ENCODE measurements at regions not wholly inside any gene's neighbourhood (a gene's known extent, or its start where the extent isn't known, plus 50 kb on each side); places are given as distances from the start of the nearest gene placed in this dataset.

DNA sequence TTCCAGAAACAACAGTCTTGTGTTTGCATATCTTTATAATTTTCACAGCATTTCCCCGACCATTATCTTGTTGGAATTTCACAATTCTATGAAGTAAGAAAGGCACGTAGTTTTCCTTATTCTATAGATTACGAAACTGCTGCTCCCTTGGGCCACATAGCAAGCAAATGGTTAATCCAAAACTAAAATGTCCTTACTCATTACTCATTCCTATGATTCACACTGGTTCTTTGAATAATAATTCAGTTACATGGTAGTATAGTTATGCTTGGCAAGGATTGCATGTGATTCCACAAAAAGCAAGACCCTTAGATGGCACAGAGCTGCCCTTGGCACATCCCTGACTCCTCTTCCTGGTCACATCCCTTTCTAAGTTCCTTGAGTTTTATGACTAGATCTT is 51.2 kb downstream of the OR13H1 start:
- POLR2A ChIA-PET, result no interaction called here
- TF ChIP-seq BCL11B (tag by site-specific recombination; IDR thresholded peaks at IDR 0.05; ENCODE audit: low read depth) (no peak), ZNF132 (tag by site-specific recombination; IDR thresholded peaks at IDR 0.05; ENCODE audit: borderline replicate concordance) (no peak), ZNF302 (tag by site-specific recombination; IDR thresholded peaks at IDR 0.05; ENCODE audit: low read depth) (no peak), ZNF274 (IDR thresholded peaks at IDR 0.05; ENCODE audit: low read length) (no peak), ZNF274 (tag by site-specific recombination; IDR thresholded peaks at IDR 0.05; ENCODE audit: borderline replicate concordance) (no peak)
- CTCF ChIA-PET, result no interaction called here
- Histone ChIP-seq H3K27ac (ENCODE audit: extremely low read depth, low read depth, low read length) (no peak overlapping the region), H3K9me3 (ENCODE audit: control insufficient read depth, insufficient read depth, low read depth, low read length) (0 out of 2 replicates have a peak, but pooled peaks cover 2% of the 10 kb centered on the region), H3K36me3 (ENCODE audit: control insufficient read depth in 2 of 2, insufficient read depth in 1 of 2, low read length in 2 of 2) (no peaks in the 10 kb centered on the region), H3K4me3 (ENCODE audit: low read depth, low read length) (no peak overlapping the region), H3K4me1 (ENCODE audit: control insufficient read depth, insufficient read depth, low read length) (no peaks in the 10 kb centered on the region)

DNA sequence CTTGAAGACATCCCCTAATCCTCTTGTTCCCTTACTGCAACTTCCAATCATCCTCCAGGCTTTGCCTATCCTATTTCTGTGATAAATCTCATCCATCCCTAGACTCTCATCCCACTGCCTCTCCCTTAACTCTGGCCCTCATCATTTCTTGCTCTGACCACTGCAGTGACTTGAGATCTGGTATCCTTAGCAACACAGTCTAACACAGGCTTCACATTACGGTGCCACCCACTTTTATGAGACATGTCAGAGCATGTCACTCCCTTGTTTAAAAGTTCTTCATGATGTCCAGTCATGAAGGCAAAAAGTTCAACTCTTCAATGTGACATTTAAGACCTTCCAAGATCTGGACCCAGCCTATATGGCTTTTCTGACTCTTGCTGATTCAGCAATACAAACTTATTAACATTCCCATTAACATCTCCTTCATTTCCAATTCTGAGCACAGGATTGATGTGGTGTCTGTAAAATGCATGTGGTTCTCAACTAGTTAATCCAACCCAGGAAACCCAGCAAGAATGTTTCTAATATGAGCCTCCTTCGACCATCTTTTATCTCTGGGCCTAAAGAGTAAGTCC is 64.0 kb downstream of the OR13H1 start:
- Histone ChIP-seq H3K9me3 (ENCODE audit: control insufficient read depth, insufficient read depth, low read depth, low read length) (no peaks in the 10 kb centered on the region), H3K27ac (ENCODE audit: extremely low read depth, low read depth, low read length) (no peak overlapping the region), H3K4me1 (ENCODE audit: control insufficient read depth, insufficient read depth, low read length) (no peaks in the 10 kb centered on the region), H3K4me3 (ENCODE audit: low read depth, low read length) (no peak overlapping the region), H3K36me3 (ENCODE audit: control insufficient read depth in 2 of 2, insufficient read depth in 1 of 2, low read length in 2 of 2) (no peaks in the 10 kb centered on the region)
- ChIA-PET CTCF (no interaction called here), POLR2A (no interaction called here)
- TF ChIP-seq KLF1 (tag by site-specific recombination; IDR thresholded peaks at IDR 0.05) (no peak), BCL11B (tag by site-specific recombination; IDR thresholded peaks at IDR 0.05; ENCODE audit: low read depth) (no peak)

DNA sequence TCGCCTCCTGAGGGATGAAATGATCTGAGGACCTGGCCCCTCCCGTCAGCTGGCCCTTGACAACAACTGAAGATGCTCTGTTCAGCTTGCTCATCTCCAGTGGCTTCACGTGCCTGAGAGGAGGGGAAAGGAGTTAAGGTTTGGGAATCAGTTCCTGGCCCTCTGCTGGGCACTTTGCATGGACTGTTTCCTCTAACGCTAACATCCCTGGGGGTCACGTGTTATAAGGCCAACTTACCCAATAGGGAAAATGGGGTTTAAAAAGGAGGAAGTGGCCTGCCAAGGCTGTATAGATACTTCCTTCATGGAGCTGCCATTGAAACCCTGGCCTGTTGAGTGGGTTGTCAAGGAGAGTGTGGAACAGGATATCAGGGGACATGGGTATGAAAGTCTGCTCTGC is 65.6 kb downstream of the OR13H1 start:
- ChIA-PET CTCF (no interaction called here), POLR2A (no interaction called here)
- Histone ChIP-seq H3K36me3 (ENCODE audit: control insufficient read depth in 2 of 2, insufficient read depth in 1 of 2, low read length in 2 of 2) (no peaks in the 10 kb centered on the region), H3K4me1 (ENCODE audit: control insufficient read depth, insufficient read depth, low read length) (no peaks in the 10 kb centered on the region), H3K9me3 (ENCODE audit: control insufficient read depth, insufficient read depth, low read depth, low read length) (no peaks in the 10 kb centered on the region), H3K27ac (ENCODE audit: extremely low read depth, low read depth, low read length) (no peak overlapping the region), H3K4me3 (ENCODE audit: low read depth, low read length) (no peak overlapping the region)
- TF ChIP-seq, protein P1, sequence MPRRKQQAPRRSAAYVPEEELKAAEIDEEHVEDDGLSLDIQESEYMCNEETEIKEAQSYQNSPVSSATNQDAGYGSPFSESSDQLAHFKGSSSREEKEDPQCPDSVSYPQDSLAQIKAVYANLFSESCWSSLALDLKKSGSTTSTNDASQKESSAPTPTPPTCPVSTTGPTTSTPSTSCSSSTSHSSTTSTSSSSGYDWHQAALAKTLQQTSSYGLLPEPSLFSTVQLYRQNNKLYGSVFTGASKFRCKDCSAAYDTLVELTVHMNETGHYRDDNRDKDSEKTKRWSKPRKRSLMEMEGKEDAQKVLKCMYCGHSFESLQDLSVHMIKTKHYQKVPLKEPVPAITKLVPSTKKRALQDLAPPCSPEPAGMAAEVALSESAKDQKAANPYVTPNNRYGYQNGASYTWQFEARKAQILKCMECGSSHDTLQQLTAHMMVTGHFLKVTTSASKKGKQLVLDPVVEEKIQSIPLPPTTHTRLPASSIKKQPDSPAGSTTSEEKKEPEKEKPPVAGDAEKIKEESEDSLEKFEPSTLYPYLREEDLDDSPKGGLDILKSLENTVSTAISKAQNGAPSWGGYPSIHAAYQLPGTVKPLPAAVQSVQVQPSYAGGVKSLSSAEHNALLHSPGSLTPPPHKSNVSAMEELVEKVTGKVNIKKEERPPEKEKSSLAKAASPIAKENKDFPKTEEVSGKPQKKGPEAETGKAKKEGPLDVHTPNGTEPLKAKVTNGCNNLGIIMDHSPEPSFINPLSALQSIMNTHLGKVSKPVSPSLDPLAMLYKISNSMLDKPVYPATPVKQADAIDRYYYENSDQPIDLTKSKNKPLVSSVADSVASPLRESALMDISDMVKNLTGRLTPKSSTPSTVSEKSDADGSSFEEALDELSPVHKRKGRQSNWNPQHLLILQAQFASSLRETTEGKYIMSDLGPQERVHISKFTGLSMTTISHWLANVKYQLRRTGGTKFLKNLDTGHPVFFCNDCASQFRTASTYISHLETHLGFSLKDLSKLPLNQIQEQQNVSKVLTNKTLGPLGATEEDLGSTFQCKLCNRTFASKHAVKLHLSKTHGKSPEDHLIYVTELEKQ (tag by site-specific recombination; IDR thresholded peaks at IDR 0.05; ENCODE audit: borderline replicate concordance), result no peak
- no peak for TF ChIP-seq ZNF37A (tag by site-specific recombination; IDR thresholded peaks at IDR 0.05)
- TF ChIP-seq HOXA7 (CRISPR knock-in tag; IDR thresholded peaks at IDR 0.05; ENCODE audit: borderline replicate concordance), result no peak
- TF ChIP-seq ZNF677 (tag by site-specific recombination; IDR thresholded peaks at IDR 0.05), result no peak
- no peak for TF ChIP-seq ZNF292 (tag by site-specific recombination; IDR thresholded peaks at IDR 0.05; ENCODE audit: borderline replicate concordance, low read depth)
- TF ChIP-seq, protein P2, sequence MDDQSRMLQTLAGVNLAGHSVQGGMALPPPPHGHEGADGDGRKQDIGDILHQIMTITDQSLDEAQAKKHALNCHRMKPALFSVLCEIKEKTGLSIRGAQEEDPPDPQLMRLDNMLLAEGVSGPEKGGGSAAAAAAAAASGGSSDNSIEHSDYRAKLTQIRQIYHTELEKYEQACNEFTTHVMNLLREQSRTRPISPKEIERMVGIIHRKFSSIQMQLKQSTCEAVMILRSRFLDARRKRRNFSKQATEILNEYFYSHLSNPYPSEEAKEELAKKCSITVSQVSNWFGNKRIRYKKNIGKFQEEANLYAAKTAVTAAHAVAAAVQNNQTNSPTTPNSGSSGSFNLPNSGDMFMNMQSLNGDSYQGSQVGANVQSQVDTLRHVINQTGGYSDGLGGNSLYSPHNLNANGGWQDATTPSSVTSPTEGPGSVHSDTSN (CRISPR knock-in tag; IDR thresholded peaks at IDR 0.05), result no peak
- TF ChIP-seq, protein P3, sequence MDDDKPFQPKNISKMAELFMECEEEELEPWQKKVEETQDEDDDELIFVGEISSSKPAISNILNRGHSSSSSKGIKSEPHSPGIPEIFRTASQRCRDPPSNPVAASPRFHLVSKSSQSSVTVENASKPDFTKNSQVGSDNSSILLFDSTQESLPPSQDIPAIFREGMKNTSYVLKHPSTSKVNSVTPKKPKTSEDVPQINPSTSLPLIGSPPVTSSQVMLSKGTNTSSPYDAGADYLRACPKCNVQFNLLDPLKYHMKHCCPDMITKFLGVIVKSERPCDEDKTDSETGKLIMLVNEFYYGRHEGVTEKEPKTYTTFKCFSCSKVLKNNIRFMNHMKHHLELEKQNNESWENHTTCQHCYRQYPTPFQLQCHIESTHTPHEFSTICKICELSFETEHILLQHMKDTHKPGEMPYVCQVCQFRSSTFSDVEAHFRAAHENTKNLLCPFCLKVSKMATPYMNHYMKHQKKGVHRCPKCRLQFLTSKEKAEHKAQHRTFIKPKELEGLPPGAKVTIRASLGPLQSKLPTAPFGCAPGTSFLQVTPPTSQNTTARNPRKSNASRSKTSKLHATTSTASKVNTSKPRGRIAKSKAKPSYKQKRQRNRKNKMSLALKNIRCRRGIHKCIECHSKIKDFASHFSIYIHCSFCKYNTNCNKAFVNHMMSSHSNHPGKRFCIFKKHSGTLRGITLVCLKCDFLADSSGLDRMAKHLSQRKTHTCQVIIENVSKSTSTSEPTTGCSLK (tag by site-specific recombination; IDR thresholded peaks at IDR 0.05), result no peak
- TF ChIP-seq ZNF23 (tag by site-specific recombination; IDR thresholded peaks at IDR 0.05; ENCODE audit: borderline replicate concordance), result no peak
- TF ChIP-seq ZNF16 (tag by site-specific recombination; IDR thresholded peaks at IDR 0.05; ENCODE audit: low read depth), result no peak
- TF ChIP-seq, protein P4, sequence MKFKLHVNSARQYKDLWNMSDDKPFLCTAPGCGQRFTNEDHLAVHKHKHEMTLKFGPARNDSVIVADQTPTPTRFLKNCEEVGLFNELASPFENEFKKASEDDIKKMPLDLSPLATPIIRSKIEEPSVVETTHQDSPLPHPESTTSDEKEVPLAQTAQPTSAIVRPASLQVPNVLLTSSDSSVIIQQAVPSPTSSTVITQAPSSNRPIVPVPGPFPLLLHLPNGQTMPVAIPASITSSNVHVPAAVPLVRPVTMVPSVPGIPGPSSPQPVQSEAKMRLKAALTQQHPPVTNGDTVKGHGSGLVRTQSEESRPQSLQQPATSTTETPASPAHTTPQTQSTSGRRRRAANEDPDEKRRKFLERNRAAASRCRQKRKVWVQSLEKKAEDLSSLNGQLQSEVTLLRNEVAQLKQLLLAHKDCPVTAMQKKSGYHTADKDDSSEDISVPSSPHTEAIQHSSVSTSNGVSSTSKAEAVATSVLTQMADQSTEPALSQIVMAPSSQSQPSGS (tag by site-specific recombination; IDR thresholded peaks at IDR 0.05; ENCODE audit: low read depth), result no peak
- no peak for TF ChIP-seq YY2 (tag by site-specific recombination; IDR thresholded peaks at IDR 0.05)
- TF ChIP-seq ZFP37 (tag by site-specific recombination; IDR thresholded peaks at IDR 0.05), result no peak
- TF ChIP-seq, protein P5, sequence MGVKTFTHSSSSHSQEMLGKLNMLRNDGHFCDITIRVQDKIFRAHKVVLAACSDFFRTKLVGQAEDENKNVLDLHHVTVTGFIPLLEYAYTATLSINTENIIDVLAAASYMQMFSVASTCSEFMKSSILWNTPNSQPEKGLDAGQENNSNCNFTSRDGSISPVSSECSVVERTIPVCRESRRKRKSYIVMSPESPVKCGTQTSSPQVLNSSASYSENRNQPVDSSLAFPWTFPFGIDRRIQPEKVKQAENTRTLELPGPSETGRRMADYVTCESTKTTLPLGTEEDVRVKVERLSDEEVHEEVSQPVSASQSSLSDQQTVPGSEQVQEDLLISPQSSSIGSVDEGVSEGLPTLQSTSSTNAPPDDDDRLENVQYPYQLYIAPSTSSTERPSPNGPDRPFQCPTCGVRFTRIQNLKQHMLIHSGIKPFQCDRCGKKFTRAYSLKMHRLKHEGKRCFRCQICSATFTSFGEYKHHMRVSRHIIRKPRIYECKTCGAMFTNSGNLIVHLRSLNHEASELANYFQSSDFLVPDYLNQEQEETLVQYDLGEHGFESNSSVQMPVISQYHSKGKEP (tag by site-specific recombination; IDR thresholded peaks at IDR 0.05), result no peak
- TF ChIP-seq KLF8 (tag by site-specific recombination; IDR thresholded peaks at IDR 0.05), result no peak
- TF ChIP-seq ZNF654 (tag by site-specific recombination; IDR thresholded peaks at IDR 0.05; ENCODE audit: low read depth), result no peak
- TF ChIP-seq ZNF548 (tag by site-specific recombination; IDR thresholded peaks at IDR 0.05), result no peak

Measured in HEK293 (cell line).